Activated CD8-positive, alpha-beta T cell treated with anti-CD3 and anti-CD28 coated beads for 36 hours (primary cell): ENCODE measurements at regions not wholly inside any gene's neighbourhood (a gene's known extent, or its start where the extent isn't known, plus 50 kb on each side); places are given as distances from the start of the nearest gene placed in this dataset.

Experiments
- ATAC-seq: fragments of 200-7000 bp; cut with Tn5 transposase; one replicate; pipeline ENCODE4 v1.10.0; 2021; ENCODE audit warnings: mild to moderate bottlenecking, moderate library complexity
- CTCF ChIA-PET: fragments of 350-600 bp; sonication (Branson Sonifier 250); formaldehyde crosslinking; loops from one replicate; lab custom pipeline; 2021; ENCODE audit warnings: antibody characterized with exemption; lab: Charles Lee
- POLR2A ChIA-PET: fragments of 350-600 bp; sonication (Branson Sonifier 250); formaldehyde crosslinking; loops from one replicate; lab custom pipeline; 2021; ENCODE audit warnings: antibody characterized with exemption; lab: Charles Lee
- DNase-seq: peaks from one replicate; pipeline ENCODE4 v3.0.0-alpha.2; 2020
- H3K27ac Mint-ChIP-seq: one replicate; pipeline ENCODE4 v1.8.0; 2021; ENCODE audit warnings: mild to moderate bottlenecking, mixed read lengths
- H3K27me3 Mint-ChIP-seq: one replicate; pipeline ENCODE4 v1.8.0; 2021; ENCODE audit warnings: mixed read lengths
- H3K36me3 Mint-ChIP-seq: one replicate; pipeline ENCODE4 v1.8.0; 2021; ENCODE audit warnings: low read depth, mixed read lengths
- H3K4me1 Mint-ChIP-seq: one replicate; pipeline ENCODE4 v1.8.0; 2021; ENCODE audit warnings: low read depth, mixed read lengths
- H3K4me3 Mint-ChIP-seq: one replicate; pipeline ENCODE4 v1.8.0; 2021; ENCODE audit warnings: mild to moderate bottlenecking, moderate library complexity, mixed read lengths
- H3K9me3 Mint-ChIP-seq: one replicate; pipeline ENCODE4 v1.8.0; 2021; ENCODE audit warnings: mixed read lengths
- intact Hi-C: fragments of 100-400 bp; cut with micrococcal nuclease; formaldehyde crosslinking; loops from one replicate; pipeline ENCODE4 v1.10.0; 2022
- TF ChIP-seq, protein P1 (sequence below): fragments of 200-600 bp; IDR thresholded peaks from one replicate; pipeline ENCODE4 v1.8.0; 2022; ENCODE audit warnings: antibody characterized with exemption, mild to moderate bottlenecking

DNA sequence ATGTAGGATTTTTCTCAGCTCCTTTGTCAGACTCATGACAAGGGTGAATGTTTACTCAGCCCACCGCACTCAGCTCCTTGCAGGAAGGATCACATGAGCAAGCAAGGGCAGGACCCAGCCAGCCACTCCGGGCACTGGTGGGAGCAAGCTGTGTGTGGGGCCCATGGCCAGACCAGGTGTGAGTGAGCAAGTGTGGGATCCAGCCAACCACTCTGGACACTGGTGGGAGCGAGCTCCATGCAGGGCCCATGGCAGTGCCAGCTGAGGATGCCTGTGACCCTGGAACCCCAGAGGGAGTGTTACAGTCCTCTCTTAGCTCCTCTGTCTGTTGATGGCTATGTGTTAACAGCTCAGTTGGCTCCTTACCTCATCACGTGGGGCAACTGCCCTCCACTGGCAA, 2750.6 kb downstream of the PCDH7 start:
- Mint-ChIP-seq H3K4me1 (no peaks in the 10 kb centered on the region), H3K9me3 (peaks cover 14% of the 10 kb centered on the region), H3K27me3 (no peaks in the 10 kb centered on the region), H3K27ac (no peak overlapping the region), H3K4me3 (no peak overlapping the region), H3K36me3 (no peaks in the 10 kb centered on the region)
- no peak for ATAC-seq
- TF ChIP-seq, protein P1, sequence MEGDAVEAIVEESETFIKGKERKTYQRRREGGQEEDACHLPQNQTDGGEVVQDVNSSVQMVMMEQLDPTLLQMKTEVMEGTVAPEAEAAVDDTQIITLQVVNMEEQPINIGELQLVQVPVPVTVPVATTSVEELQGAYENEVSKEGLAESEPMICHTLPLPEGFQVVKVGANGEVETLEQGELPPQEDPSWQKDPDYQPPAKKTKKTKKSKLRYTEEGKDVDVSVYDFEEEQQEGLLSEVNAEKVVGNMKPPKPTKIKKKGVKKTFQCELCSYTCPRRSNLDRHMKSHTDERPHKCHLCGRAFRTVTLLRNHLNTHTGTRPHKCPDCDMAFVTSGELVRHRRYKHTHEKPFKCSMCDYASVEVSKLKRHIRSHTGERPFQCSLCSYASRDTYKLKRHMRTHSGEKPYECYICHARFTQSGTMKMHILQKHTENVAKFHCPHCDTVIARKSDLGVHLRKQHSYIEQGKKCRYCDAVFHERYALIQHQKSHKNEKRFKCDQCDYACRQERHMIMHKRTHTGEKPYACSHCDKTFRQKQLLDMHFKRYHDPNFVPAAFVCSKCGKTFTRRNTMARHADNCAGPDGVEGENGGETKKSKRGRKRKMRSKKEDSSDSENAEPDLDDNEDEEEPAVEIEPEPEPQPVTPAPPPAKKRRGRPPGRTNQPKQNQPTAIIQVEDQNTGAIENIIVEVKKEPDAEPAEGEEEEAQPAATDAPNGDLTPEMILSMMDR = no peak
- ChIA-PET CTCF (no interaction called here), POLR2A (no interaction called here)
- intact Hi-C loops = no loop called here
- DNase-seq = no peak

GRCh38 chr4:33477715-33478114, 2757.5 kb downstream of the PCDH7 start:
- H3K4me1 Mint-ChIP-seq = no peaks in the 10 kb centered on the region
- no peak for DNase-seq
- H3K27me3 Mint-ChIP-seq = no peaks in the 10 kb centered on the region
- POLR2A ChIA-PET = no interaction called here
- TF ChIP-seq, protein P1 = no peak
- peaks cover 4% of the 10 kb centered on the region for H3K9me3 Mint-ChIP-seq
- no peak overlapping the region for H3K27ac Mint-ChIP-seq
- CTCF ChIA-PET = no interaction called here
- ATAC-seq = no peak
- H3K4me3 Mint-ChIP-seq = no peak overlapping the region
- intact Hi-C loops = no loop called here
- no peaks in the 10 kb centered on the region for H3K36me3 Mint-ChIP-seq

GRCh38 chr4:33482773-33483172, 2761.5 kb downstream of the ARAP2 start:
- H3K27ac Mint-ChIP-seq = no peak overlapping the region
- ChIA-PET CTCF (no interaction called here), POLR2A (no interaction called here)
- H3K4me3 Mint-ChIP-seq = no peak overlapping the region
- H3K27me3 Mint-ChIP-seq = no peaks in the 10 kb centered on the region
- TF ChIP-seq, protein P1 = no peak
- DNase-seq = no peak
- ATAC-seq = no peak
- H3K9me3 Mint-ChIP-seq = peaks cover 12% of the 10 kb centered on the region
- H3K4me1 Mint-ChIP-seq = no peaks in the 10 kb centered on the region
- no peaks in the 10 kb centered on the region for H3K36me3 Mint-ChIP-seq
- intact Hi-C loops = no loop called here

GRCh38 chr4:33485111-33485510, 2759.2 kb downstream of the ARAP2 start:
- ATAC-seq (no peak), DNase-seq (no peak)
- H3K4me1 Mint-ChIP-seq = no peaks in the 10 kb centered on the region
- CTCF ChIA-PET = no interaction called here
- POLR2A ChIA-PET = no interaction called here
- intact Hi-C loops = no loop called here
- H3K36me3 Mint-ChIP-seq = no peaks in the 10 kb centered on the region
- H3K27ac Mint-ChIP-seq = no peak overlapping the region
- H3K27me3 Mint-ChIP-seq = no peaks in the 10 kb centered on the region
- TF ChIP-seq, protein P1 = no peak
- H3K4me3 Mint-ChIP-seq = no peak overlapping the region
- peaks cover 13% of the 10 kb centered on the region for H3K9me3 Mint-ChIP-seq

DNA sequence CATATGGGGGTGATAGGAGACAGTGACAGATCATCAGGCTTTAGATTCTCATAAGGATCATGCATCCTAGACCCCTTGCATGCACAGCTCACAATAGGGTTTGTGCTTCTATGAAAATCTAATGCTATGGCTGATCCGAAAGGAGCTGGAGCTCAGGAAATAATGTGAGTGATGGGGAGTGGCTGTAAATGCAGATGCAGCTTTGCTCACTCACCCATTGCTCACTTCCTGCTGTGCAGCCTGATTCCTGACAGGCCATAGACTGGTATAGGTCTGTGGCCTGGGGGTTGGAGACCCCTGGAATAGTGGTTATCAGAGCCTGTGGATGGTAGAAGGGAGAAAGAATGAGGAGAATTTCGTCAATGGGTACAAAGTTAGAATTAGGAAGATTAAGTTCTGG, 2751.1 kb downstream of the ARAP2 start:
- intact Hi-C loops = no loop called here
- Mint-ChIP-seq H3K9me3 (peaks cover 1% of the 10 kb centered on the region), H3K36me3 (no peaks in the 10 kb centered on the region), H3K4me1 (no peaks in the 10 kb centered on the region), H3K27me3 (no peaks in the 10 kb centered on the region), H3K4me3 (no peak overlapping the region), H3K27ac (no peak overlapping the region)
- ChIA-PET POLR2A (no interaction called here), CTCF (no interaction called here)
- TF ChIP-seq, protein P1 = no peak
- DNase-seq = no peak
- no peak for ATAC-seq
